GM10266 (cell line): ENCODE measurements at regions not wholly inside any gene's neighbourhood (a gene's known extent, or its start where the extent isn't known, plus 50 kb on each side); places are given as distances from the start of the nearest gene placed in this dataset.

ENCODE experiments used
- DNase-seq: peaks from one replicate; pipeline ENCODE4 v3.0.0; 2012; ENCODE audit errors: extremely low spot score
- TF ChIP-seq, protein P1 (sequence below): IDR thresholded peaks from 2 replicates; pipeline ENCODE4 v1.5.1; 2012; ENCODE audit warnings: mild to moderate bottlenecking, low read depth; ENCODE audit not compliant: control insufficient read depth, insufficient read depth; ENCODE audit errors: missing control alignments

DNA sequence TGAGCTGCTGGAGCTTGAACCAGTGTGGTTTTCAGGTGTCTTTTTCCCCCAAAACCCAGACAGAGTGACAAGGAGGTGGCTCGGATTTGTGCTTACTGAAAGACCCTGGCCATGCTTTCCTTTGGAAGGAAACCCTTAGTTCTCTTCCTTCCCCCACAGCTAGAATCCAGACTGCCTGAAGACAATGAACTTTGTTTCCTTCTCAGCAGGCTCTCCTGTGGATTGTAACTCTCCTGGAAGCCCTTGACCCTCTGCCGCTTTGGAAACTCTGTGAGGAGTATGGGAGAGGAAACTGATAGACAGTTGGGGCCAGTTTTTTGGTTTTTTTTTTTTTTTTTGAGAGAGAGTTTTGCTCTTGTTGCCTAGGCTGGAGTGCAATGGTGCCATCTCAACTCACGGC lies 62.1 kb upstream of the SESN3 start:
- TF ChIP-seq, protein P1, sequence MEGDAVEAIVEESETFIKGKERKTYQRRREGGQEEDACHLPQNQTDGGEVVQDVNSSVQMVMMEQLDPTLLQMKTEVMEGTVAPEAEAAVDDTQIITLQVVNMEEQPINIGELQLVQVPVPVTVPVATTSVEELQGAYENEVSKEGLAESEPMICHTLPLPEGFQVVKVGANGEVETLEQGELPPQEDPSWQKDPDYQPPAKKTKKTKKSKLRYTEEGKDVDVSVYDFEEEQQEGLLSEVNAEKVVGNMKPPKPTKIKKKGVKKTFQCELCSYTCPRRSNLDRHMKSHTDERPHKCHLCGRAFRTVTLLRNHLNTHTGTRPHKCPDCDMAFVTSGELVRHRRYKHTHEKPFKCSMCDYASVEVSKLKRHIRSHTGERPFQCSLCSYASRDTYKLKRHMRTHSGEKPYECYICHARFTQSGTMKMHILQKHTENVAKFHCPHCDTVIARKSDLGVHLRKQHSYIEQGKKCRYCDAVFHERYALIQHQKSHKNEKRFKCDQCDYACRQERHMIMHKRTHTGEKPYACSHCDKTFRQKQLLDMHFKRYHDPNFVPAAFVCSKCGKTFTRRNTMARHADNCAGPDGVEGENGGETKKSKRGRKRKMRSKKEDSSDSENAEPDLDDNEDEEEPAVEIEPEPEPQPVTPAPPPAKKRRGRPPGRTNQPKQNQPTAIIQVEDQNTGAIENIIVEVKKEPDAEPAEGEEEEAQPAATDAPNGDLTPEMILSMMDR, result no peak
- DNase-seq, result no peak

DNA sequence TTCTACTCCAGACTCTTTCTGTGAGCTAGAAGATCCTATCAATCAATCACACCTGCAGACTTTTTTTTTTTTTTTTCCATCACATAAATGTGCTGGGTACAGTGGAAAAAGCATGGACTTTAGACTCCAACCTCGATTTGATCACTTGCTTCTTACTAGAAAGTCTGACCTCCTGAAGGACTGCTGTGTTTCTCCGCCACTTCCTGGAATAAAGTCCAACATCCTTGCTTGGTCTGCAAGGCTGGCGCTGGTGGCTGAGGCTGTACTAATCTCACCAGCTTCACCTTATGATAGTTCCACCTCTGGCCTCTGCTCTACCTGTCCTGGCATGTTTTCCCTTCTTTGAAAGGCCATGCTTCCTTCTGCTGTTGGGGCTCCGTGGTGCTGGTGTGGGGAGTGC lies 60.9 kb upstream of the SESN3 start:
- TF ChIP-seq, protein P1, result no peak
- DNase-seq, result no peak

DNA sequence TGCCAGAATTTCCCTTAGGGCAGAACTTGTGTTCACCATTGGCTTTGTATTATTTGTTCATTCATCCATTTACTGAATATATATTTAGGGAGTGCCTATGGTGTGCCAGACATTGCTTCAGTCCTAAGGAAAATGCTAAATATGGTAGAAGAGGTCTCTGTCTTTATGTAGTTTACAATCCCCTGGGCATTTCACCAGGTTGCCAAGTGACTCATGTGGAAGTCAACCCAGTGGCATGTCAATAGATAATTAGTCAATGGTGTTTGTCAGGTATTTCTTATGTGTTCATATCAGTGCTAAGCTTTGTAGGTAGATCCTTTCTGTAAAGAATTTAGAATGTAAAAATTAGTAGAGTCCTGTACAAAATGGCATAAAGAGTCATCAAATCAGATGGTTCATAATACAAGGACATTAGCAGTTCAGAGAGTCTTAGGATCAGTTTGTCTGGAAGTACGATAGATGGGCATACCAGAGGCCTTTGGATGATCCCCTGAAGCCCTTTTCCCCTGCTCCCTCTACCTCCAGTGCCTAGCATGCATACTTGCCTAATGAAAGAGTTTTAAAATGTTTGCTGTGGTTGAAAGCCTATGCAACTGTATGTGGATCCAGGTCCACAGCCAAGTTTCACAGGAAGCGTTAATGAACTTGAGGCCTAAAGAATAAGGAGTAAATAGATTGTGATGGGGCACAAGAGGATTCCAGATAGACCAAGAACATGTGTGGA lies 58.5 kb upstream of the SESN3 start:
- no peak for DNase-seq
- TF ChIP-seq, protein P1, result no peak

DNA sequence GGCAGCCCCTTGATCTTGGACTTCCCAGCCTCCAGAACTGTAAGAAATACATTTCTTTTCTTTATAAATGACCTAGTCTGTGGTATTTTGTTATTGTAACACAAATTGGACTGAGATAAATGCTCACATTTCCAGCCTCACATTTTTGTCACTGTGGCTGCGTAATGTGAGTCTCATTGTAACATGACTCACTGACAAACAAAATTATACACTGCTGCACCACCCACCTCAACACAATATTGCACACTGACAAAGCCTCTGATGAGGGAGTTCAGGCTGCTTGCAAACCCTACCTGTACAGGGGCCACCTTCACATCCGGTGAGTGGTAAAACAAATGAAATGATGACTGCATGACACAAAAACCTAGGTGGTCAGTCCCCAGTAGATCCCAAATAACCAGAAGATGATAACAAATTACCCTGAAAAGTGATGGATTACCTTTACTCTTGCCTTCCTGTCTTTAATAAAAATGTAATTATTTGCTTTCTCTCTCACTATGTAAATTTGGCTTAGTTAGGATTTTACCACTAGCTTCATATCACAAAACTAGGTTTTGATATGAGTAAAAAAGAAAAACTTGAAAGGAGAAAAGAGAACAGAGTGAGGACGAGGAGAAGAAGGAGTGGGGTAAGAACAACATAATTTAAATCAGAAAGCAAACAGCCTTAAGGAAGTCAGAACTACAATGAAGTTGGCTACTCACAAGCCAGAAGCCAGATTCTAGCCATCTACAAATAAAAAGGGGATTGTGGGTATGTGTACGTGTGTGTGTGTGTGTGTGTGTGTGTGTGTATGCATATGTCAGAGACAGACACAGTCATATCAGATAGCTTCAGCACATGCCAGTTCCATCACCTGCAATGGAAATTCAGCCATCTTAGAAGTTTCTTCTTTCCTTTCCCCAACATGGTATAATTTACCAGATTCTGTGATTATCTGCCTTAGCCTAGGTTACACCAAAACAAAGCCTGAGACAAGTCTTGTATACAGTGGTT lies 53.4 kb upstream of the SESN3 start:
- no peak for DNase-seq
- TF ChIP-seq, protein P1, result no peak

DNA sequence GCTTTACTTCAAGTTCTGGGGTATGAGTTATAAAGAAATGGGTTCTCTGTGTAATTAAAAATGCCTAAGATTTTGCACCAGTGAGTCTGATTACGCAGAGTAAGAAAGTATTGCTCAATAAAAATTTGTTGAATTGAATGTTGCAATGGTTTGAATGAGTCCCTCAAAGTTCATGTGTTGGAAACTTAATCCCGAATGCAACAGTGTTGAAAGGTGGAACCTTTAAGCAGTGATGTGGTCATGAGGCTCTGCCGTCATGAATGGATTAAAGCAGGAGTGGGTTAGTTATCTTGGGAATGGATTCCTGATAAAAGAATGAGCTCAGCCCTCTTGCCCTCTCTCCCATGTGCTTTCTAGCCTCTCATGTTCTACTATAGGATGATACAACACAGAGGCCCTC lies 52.6 kb upstream of the SESN3 start:
- DNase-seq, result no peak
- TF ChIP-seq, protein P1, result no peak

DNA sequence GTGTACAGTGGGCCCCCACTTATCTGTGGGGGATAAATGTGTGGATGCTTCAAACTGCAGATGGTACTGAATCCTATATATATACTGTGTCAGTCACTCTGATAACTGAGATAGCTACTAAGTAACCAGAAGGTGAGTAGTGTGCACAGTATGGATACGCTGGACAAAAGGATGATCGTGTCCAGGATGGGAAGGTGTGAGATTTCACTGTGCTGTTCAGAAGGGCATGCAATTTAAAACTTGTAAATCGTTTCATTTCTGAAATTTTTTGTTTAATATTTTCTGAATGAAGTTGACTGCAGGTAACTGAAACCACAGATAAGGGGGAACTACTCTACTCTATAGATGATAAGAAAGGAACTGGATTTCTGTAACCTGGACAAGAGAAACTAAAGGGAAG lies 52.1 kb upstream of the SESN3 start:
- TF ChIP-seq, protein P1, result no peak
- no peak for DNase-seq
